ENCODE measurements at regions not wholly inside any gene's neighbourhood (a gene's known extent, or its start where the extent isn't known, plus 50 kb on each side); places are given as distances from the start of the nearest gene placed in this dataset.

- no peak for TF ChIP-seq TEAD4 (IDR thresholded peaks at IDR 0.05)
- no peak for TF ChIP-seq USF1 (IDR thresholded peaks at IDR 0.05)
- no peak for TF ChIP-seq EGR1 (IDR thresholded peaks at IDR 0.05)
- no peak for TF ChIP-seq CREB1 (IDR thresholded peaks at IDR 0.05; ENCODE audit: low read depth)
- TF ChIP-seq TAF1 (IDR thresholded peaks at IDR 0.05; ENCODE audit: low read depth), result no peak
- TF ChIP-seq REST (IDR thresholded peaks at IDR 0.05; ENCODE audit: low read depth), result no peak
Measured at GRCh38 chr13:78540058-78540457, 63.3 kb downstream of the POU4F1 start.

- no peak for TF ChIP-seq REST (IDR thresholded peaks at IDR 0.05; ENCODE audit: low read depth)
- TF ChIP-seq TAF1 (IDR thresholded peaks at IDR 0.05; ENCODE audit: low read depth), result no peak
- TF ChIP-seq NFIC (IDR thresholded peaks at IDR 0.05), result no peak
- TF ChIP-seq ZBTB7A (IDR thresholded peaks at IDR 0.05; ENCODE audit: low read depth), result no peak
- no peak for TF ChIP-seq FOXM1 (IDR thresholded peaks at IDR 0.05; ENCODE audit: borderline replicate concordance, low read depth)
- TF ChIP-seq CEBPB (IDR thresholded peaks at IDR 0.05), result no peak
- no peak for TF ChIP-seq TCF12 (IDR thresholded peaks at IDR 0.05; ENCODE audit: low read depth)
- TF ChIP-seq MAX (IDR thresholded peaks at IDR 0.05), result no peak
- TF ChIP-seq YY1 (IDR thresholded peaks at IDR 0.05; ENCODE audit: low read depth), result no peak
- no peak for TF ChIP-seq USF1 (IDR thresholded peaks at IDR 0.05)
- no peak for TF ChIP-seq EGR1 (IDR thresholded peaks at IDR 0.05)
- no peak for TF ChIP-seq CREB1 (IDR thresholded peaks at IDR 0.05; ENCODE audit: low read depth)
- TF ChIP-seq TEAD4 (IDR thresholded peaks at IDR 0.05), result no peak
Measured at GRCh38 chr13:78524936-78525335, 78.4 kb downstream of the POU4F1 start.

- TF ChIP-seq TCF12 (IDR thresholded peaks at IDR 0.05; ENCODE audit: low read depth), result no peak
- no peak for TF ChIP-seq NFIC (IDR thresholded peaks at IDR 0.05)
- TF ChIP-seq TAF1 (IDR thresholded peaks at IDR 0.05; ENCODE audit: low read depth), result no peak
- no peak for TF ChIP-seq CREB1 (IDR thresholded peaks at IDR 0.05; ENCODE audit: low read depth)
- no peak for TF ChIP-seq CEBPB (IDR thresholded peaks at IDR 0.05)
- no peak for TF ChIP-seq FOXM1 (IDR thresholded peaks at IDR 0.05; ENCODE audit: borderline replicate concordance, low read depth)
- no peak for TF ChIP-seq USF1 (IDR thresholded peaks at IDR 0.05)
- no peak for TF ChIP-seq TEAD4 (IDR thresholded peaks at IDR 0.05)
- no peak for TF ChIP-seq YY1 (IDR thresholded peaks at IDR 0.05; ENCODE audit: low read depth)
Measured at GRCh38 chr13:78521091-78521490, 82.3 kb downstream of the POU4F1 start.

GRCh38 chr13:78520425-78520824 is 82.9 kb downstream of the POU4F1 start:
- no peak for TF ChIP-seq RAD21 (IDR thresholded peaks at IDR 0.05; ENCODE audit: low read depth)
- TF ChIP-seq CEBPB (IDR thresholded peaks at IDR 0.05), result no peak
- TF ChIP-seq FOXM1 (IDR thresholded peaks at IDR 0.05; ENCODE audit: borderline replicate concordance, low read depth), result no peak
- no peak for TF ChIP-seq ZBTB7A (IDR thresholded peaks at IDR 0.05; ENCODE audit: low read depth)
- TF ChIP-seq REST (IDR thresholded peaks at IDR 0.05; ENCODE audit: low read depth), result no peak
- no peak for TF ChIP-seq CREB1 (IDR thresholded peaks at IDR 0.05; ENCODE audit: low read depth)
- no peak for TF ChIP-seq MAX (IDR thresholded peaks at IDR 0.05)
- TF ChIP-seq TAF1 (IDR thresholded peaks at IDR 0.05; ENCODE audit: low read depth), result no peak
- no peak for TF ChIP-seq NFIC (IDR thresholded peaks at IDR 0.05)
- no peak for TF ChIP-seq USF1 (IDR thresholded peaks at IDR 0.05)
- no peak for TF ChIP-seq TCF12 (IDR thresholded peaks at IDR 0.05; ENCODE audit: low read depth)
